HepG2 (cell line): ENCODE measurements at regions not wholly inside any gene's neighbourhood (a gene's known extent, or its start where the extent isn't known, plus 50 kb on each side); places are given as distances from the start of the nearest gene placed in this dataset.

Experiments used
- ATAC-seq: fragments of 200-7000 bp; cut with Tn5 transposase; 3 replicates; pipeline ENCODE4 v1.9.1; 2020; ENCODE audit warnings: mild to moderate bottlenecking, moderate library complexity
- BruUV-seq: library from RNA; stranded (reverse); fragments of 400-500 nt; replicated peaks from 2 replicates; lab custom pipeline; 2021; lab: Mats Ljungman, UMichigan
- CTCF ChIA-PET: fragments of 300-600 bp; formaldehyde crosslinking; extraction: SDS; loops from one replicate; lab custom pipeline; 2021; ENCODE audit warnings: low total read pairs, inconsistent platforms, low intra/inter-chr PET ratio; lab: Yijun Ruan, JAX
- POLR2A ChIA-PET: fragments of 350-600 bp; sonication (Branson Sonifier 250); formaldehyde crosslinking; loops from one replicate; lab custom pipeline; 2020; ENCODE audit warnings: antibody characterized with exemption, inconsistent platforms; lab: Yijun Ruan, JAX
- DNase-seq: peaks from one replicate; pipeline ENCODE4 v3.0.0-alpha.2; 2015; ENCODE audit warnings: low spot score
- FAIRE-seq: peaks from 3 replicates; lab custom pipeline; 2011; peaks lifted over from hg19 to GRCh38; lab: Jason Lieb, UNC
- H2AFZ ChIP-seq: one replicate; pipeline ENCODE4 v1.6.1; 2011; ENCODE audit warnings: low read length, inconsistent platforms
- H3K27ac ChIP-seq: fragments of 300-600 bp; 3 replicates; pipeline ENCODE4 v1.8.0; 2011; ENCODE audit warnings: mixed run types, mild to moderate bottlenecking, mixed read lengths, low read length, inconsistent platforms; ENCODE audit not compliant: insufficient read depth; ENCODE audit errors: extremely low read length
- H3K27me3 ChIP-seq, 2 experiments: fragments of 200-600 bp in 1 of 2; 2 replicates in 1 of 2; 3 replicates in 1 of 2; pipeline versions ENCODE4 v1.6.0 to v1.8.0; 2011; ENCODE audit warnings: low read length in 2 of 2, mild to moderate bottlenecking in 2 of 2, moderate library complexity in 2 of 2, inconsistent platforms in 1 of 2; ENCODE audit not compliant: insufficient read depth in 2 of 2, control insufficient read depth in 1 of 2
- H3K36me3 ChIP-seq, 2 experiments: fragments of 200-600 bp in 1 of 2; replicated peaks in 1 of 2; 2 replicates in 1 of 2; 3 replicates in 1 of 2; pipeline versions ENCODE4 v1.5.1 to v1.8.0; 2011; ENCODE audit warnings: low read length in 2 of 2, inconsistent platforms in 1 of 2; ENCODE audit not compliant: insufficient read depth in 2 of 2, control insufficient read depth in 1 of 2
- H3K4me1 ChIP-seq: 2 replicates; pipeline ENCODE4 v1.5.1; 2012; ENCODE audit warnings: low read length, inconsistent platforms; ENCODE audit not compliant: insufficient read depth
- H3K4me2 ChIP-seq: 2 replicates; pipeline ENCODE4 v1.6.0; 2011; ENCODE audit warnings: low read depth, low read length, inconsistent platforms
- H3K4me3 ChIP-seq, 3 experiments: fragments of 200-600 bp in 1 of 3; sonication (generic), shearing (Covaris generic) in 1 of 3; replicated peaks in 1 of 3; 2 replicates each; pipeline ENCODE4 v1.5.1; 2011 to 2016; ENCODE audit warnings: low read length in 3 of 3, inconsistent platforms in 2 of 3, low read depth in 2 of 3, mild to moderate bottlenecking in 2 of 3, control low read depth in 1 of 3, mixed read lengths in 1 of 3; ENCODE audit not compliant: insufficient read depth in 1 of 3
- H3K79me2 ChIP-seq: one replicate; pipeline ENCODE4 v1.6.1; 2011; ENCODE audit warnings: low read length, inconsistent platforms; ENCODE audit not compliant: insufficient read depth
- H3K9ac ChIP-seq: 2 replicates; pipeline ENCODE4 v1.6.0; 2011; ENCODE audit warnings: mild to moderate bottlenecking, low read depth, low read length, inconsistent platforms; ENCODE audit not compliant: insufficient read depth
- H3K9me3 ChIP-seq: 2 replicates; pipeline ENCODE4 v1.5.1; 2012; ENCODE audit warnings: mild to moderate bottlenecking, low read length
- H4K20me1 ChIP-seq: 2 replicates; pipeline ENCODE4 v1.6.0; 2011; ENCODE audit warnings: inconsistent platforms, mild to moderate bottlenecking, low read length, moderate library complexity; ENCODE audit not compliant: insufficient read depth
- ATF7 ChIP-seq, 2 experiments: fragments of 450-650 bp in 1 of 2; sonication (generic) in 1 of 2; formaldehyde crosslinking in 1 of 2; IDR thresholded peaks; 2 replicates each; pipeline versions ENCODE4 v1.4.0 to v1.6.1; 2016 to 2020; ENCODE audit warnings: antibody characterized with exemption in 1 of 2, mild to moderate bottlenecking in 1 of 2, missing genetic modification reagents in 1 of 2
- CREB1 ChIP-seq, 2 experiments: fragments of 450-650 bp in 1 of 2; IDR thresholded peaks; 2 replicates each; pipeline ENCODE4 v1.6.1; 2016 to 2017; ENCODE audit warnings: control low read depth in 1 of 2, mild to moderate bottlenecking in 1 of 2, missing compliant biosample characterization in 1 of 2, missing genetic modification characterization in 1 of 2
- GABPB1 ChIP-seq: IDR thresholded peaks from 2 replicates; pipeline ENCODE4 v1.6.1; 2016; ENCODE audit warnings: mild to moderate bottlenecking, missing genetic modification reagents, moderate library complexity, missing compliant biosample characterization
- GTF2F1 ChIP-seq: fragments of 150-350 bp; IDR thresholded peaks from 2 replicates; pipeline ENCODE4 v1.6.1; 2014; ENCODE audit warnings: low read length
- KDM5A ChIP-seq: fragments of 200-600 bp; sonication (generic); IDR thresholded peaks from 2 replicates; pipeline ENCODE4 v1.7.0; 2018; ENCODE audit warnings: antibody characterized with exemption, mild to moderate bottlenecking, low read length, borderline replicate concordance
- RBM39 ChIP-seq: fragments of 200-400 bp; formaldehyde crosslinking; IDR thresholded peaks from one replicate; pipeline ENCODE4 v1.6.1; 2018; ENCODE audit warnings: antibody characterized with exemption, mild to moderate bottlenecking, low read depth, low read length; ENCODE audit not compliant: poor library complexity, severe bottlenecking
- RXRA ChIP-seq: sonication (generic); formaldehyde crosslinking; IDR thresholded peaks from 2 replicates; pipeline ENCODE4 v1.5.1; 2020; ENCODE audit warnings: missing genetic modification reagents
- STAG1 ChIP-seq: sonication (generic); formaldehyde crosslinking; IDR thresholded peaks from 2 replicates; pipeline ENCODE4 v1.4.0; 2020; ENCODE audit warnings: missing genetic modification reagents
- THAP8 ChIP-seq: sonication (generic); formaldehyde crosslinking; IDR thresholded peaks from 2 replicates; pipeline ENCODE4 v1.5.1; 2020; ENCODE audit warnings: missing genetic modification reagents, mild to moderate bottlenecking, borderline replicate concordance
- ZNF17 ChIP-seq: sonication (generic); formaldehyde crosslinking; IDR thresholded peaks from 2 replicates; pipeline ENCODE4 v1.5.0; 2020; ENCODE audit warnings: mild to moderate bottlenecking, missing genetic modification reagents
- ZNF44 ChIP-seq: sonication (generic); formaldehyde crosslinking; IDR thresholded peaks from 2 replicates; pipeline ENCODE4 v1.5.1; 2020; ENCODE audit warnings: mild to moderate bottlenecking, missing genetic modification reagents
- WGBS: methylation state at CpG from one replicate; pipeline ENCODE4 v1.1.6; 2017; ENCODE audit warnings: low lambda C conversion rate; 5-methylcytosine and 5-hydroxymethylcytosine counted together
- in situ Hi-C: cut with HindIII; loops from 2 replicates; pipeline ENCODE4 v1.10.0; 2017; ENCODE audit warnings: low pct_unique_long_range_greater_than_20kb; ENCODE audit not compliant: extremely low pct_ligation_motif_present
- intact Hi-C: fragments of 100-400 bp; cut with micrococcal nuclease; formaldehyde crosslinking; loops from one replicate; pipeline ENCODE4 v1.10.0; 2022; ENCODE audit not compliant: unreplicated experiment
- TF ChIP-seq, protein P1 (sequence below): sonication (generic); formaldehyde crosslinking; IDR thresholded peaks from 2 replicates; pipeline ENCODE4 v1.4.0; 2020; ENCODE audit warnings: missing genetic modification reagents

DNA sequence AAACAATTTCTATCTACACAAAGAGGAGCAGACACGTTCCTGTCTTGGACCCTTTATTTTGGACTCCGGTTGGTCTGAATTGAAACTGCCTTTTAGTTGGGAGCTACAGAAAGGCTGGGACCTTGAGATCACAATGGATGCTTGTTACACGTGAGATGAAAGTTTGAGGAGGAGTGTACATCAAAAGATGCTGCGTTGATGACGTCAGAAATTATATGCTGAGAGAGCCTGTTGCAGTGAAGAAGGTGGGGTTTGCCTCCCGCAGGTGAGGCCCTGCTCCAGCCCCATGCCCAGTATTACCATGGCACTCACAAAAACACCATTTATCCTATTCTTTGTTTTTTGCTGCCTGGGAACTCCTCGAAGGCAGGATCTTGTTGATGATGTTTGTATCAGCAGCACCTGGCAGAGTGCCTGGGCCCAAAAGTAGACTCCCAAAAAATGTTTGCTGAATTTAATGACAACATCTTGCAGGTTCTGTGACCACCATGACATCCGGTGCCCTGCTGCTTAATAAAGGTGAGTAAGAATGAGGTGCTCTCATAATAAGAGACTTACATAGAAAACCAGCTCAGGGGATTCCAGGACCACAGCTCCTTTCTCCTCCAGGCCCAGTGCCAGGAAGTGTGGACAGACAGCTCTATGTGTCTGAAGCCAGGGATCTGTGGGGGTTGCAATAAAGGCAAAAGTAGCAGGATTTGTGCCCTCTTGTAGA is 136.1 kb upstream of the UBE2E1 start:
- no peak for TF ChIP-seq STAG1 (CRISPR knock-in tag)
- TF ChIP-seq RXRA (CRISPR knock-in tag): no peak
- TF ChIP-seq CREB1 (IDR thresholded peaks at IDR 0.05): peak; percentile 95
- no peak for TF ChIP-seq CREB1 (CRISPR knock-in tag; IDR thresholded peaks at IDR 0.05)
- TF ChIP-seq KDM5A: no peak
- peak; percentile 95 for TF ChIP-seq ATF7 (IDR thresholded peaks at IDR 0.05)
- no peak for TF ChIP-seq ATF7 (CRISPR knock-in tag; IDR thresholded peaks at IDR 0.05)
- TF ChIP-seq ZNF44 (CRISPR knock-in tag): no peak
- H3K27me3 ChIP-seq: peaks cover 0 to 5% of the 10 kb centered on the region in 2 experiments; a peak in 1 of 5 replicates
- POLR2A ChIA-PET: no interaction called here
- FAIRE-seq (no peak), ATAC-seq (no peak), DNase-seq (no peak)
- intact Hi-C loops: no loop called here
- H3K79me2 ChIP-seq: no peaks in the 10 kb centered on the region
- no peak overlapping the region for H3K4me3 ChIP-seq
- H3K4me2 ChIP-seq: no peak overlapping the region
- no peaks in the 10 kb centered on the region for H3K36me3 ChIP-seq
- H3K9ac ChIP-seq: no peak overlapping the region
- no peak overlapping the region for H3K27ac ChIP-seq
- no peaks in the 10 kb centered on the region for H4K20me1 ChIP-seq
- no TSS peak for BruUV-seq
- in situ Hi-C loops: no loop called here
- no peak overlapping the region for H2AFZ ChIP-seq
- WGBS: 30% methylated on average over 7 of the region's 8 CpGs
- H3K4me1 ChIP-seq: no peaks in the 10 kb centered on the region
- H3K9me3 ChIP-seq: no peaks in the 10 kb centered on the region
- CTCF ChIA-PET: no interaction called here

- Histone ChIP-seq H3K4me3 (no peak overlapping the region), H3K9me3 (no peaks in the 10 kb centered on the region), H3K27me3 (no peaks in the 10 kb centered on the region; a peak in 1 of 5 replicates), H3K36me3 (no peaks in the 10 kb centered on the region), H4K20me1 (no peaks in the 10 kb centered on the region), H3K9ac (no peak overlapping the region), H3K79me2 (no peaks in the 10 kb centered on the region), H2AFZ (no peak overlapping the region), H3K4me1 (no peaks in the 10 kb centered on the region), H3K4me2 (no peak overlapping the region), H3K27ac (no peak overlapping the region)
- ChIA-PET CTCF (no interaction called here), POLR2A (no interaction called here)
- WGBS: 70% methylated on average over 25 of the region's 38 CpGs
- no TSS peak for BruUV-seq
- in situ Hi-C loops: no loop called here
- ATAC-seq (no peak), FAIRE-seq (no peak), DNase-seq (no peak)
- intact Hi-C loops: no loop called here
- no peak for TF ChIP-seq RXRA (CRISPR knock-in tag)
- TF ChIP-seq, protein P1, sequence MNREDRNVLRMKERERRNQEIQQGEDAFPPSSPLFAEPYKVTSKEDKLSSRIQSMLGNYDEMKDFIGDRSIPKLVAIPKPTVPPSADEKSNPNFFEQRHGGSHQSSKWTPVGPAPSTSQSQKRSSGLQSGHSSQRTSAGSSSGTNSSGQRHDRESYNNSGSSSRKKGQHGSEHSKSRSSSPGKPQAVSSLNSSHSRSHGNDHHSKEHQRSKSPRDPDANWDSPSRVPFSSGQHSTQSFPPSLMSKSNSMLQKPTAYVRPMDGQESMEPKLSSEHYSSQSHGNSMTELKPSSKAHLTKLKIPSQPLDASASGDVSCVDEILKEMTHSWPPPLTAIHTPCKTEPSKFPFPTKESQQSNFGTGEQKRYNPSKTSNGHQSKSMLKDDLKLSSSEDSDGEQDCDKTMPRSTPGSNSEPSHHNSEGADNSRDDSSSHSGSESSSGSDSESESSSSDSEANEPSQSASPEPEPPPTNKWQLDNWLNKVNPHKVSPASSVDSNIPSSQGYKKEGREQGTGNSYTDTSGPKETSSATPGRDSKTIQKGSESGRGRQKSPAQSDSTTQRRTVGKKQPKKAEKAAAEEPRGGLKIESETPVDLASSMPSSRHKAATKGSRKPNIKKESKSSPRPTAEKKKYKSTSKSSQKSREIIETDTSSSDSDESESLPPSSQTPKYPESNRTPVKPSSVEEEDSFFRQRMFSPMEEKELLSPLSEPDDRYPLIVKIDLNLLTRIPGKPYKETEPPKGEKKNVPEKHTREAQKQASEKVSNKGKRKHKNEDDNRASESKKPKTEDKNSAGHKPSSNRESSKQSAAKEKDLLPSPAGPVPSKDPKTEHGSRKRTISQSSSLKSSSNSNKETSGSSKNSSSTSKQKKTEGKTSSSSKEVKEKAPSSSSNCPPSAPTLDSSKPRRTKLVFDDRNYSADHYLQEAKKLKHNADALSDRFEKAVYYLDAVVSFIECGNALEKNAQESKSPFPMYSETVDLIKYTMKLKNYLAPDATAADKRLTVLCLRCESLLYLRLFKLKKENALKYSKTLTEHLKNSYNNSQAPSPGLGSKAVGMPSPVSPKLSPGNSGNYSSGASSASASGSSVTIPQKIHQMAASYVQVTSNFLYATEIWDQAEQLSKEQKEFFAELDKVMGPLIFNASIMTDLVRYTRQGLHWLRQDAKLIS (CRISPR knock-in tag): no peak
- TF ChIP-seq ZNF17 (CRISPR knock-in tag): no peak
- TF ChIP-seq THAP8 (CRISPR knock-in tag): no peak
- TF ChIP-seq RBM39: no peak
- no peak for TF ChIP-seq GTF2F1
- no peak for TF ChIP-seq GABPB1 (CRISPR knock-in tag)
Measured at GRCh38 chr3:23671851-23672589, 133.7 kb upstream of the UBE2E1 start.
